Neural progenitor cell (in vitro differentiated cells): ENCODE measurements at regions not wholly inside any gene's neighbourhood (a gene's known extent, or its start where the extent isn't known, plus 50 kb on each side); places are given as distances from the start of the nearest gene placed in this dataset.

ENCODE experiments used
- EZH2phosphoT487 ChIP-seq: fragments of 200-600 bp; sonication (generic); IDR thresholded peaks from 2 replicates; pipeline ENCODE4 v1.6.1; 2017; ENCODE audit warnings: antibody characterized with exemption
- TF ChIP-seq, protein P1 (sequence below): fragments of 200-600 bp; sonication (generic); IDR thresholded peaks from 2 replicates; pipeline ENCODE4 v1.5.1; 2017; ENCODE audit warnings: antibody characterized with exemption, mild to moderate bottlenecking

DNA sequence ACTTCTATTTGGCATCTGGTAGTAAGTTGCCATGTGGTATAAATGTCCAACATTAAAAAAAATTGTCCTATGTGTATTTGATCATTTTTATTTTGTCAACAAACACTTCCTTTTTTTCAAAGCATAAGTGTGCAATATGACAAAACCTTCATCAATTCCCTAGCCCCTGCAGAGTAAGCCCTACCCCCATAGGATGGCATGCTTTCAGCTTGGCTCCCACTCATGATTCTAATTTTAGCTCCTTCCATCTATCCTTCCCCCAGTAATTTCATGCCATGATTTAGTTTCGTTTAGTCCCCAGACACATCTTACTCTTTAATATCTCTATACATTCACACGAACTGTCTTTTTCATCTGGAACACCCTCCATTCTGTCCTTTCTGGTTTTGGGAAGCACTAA, 250.6 kb upstream of the RAG2 start:
- TF ChIP-seq EZH2phosphoT487, result no peak
- TF ChIP-seq, protein P1, sequence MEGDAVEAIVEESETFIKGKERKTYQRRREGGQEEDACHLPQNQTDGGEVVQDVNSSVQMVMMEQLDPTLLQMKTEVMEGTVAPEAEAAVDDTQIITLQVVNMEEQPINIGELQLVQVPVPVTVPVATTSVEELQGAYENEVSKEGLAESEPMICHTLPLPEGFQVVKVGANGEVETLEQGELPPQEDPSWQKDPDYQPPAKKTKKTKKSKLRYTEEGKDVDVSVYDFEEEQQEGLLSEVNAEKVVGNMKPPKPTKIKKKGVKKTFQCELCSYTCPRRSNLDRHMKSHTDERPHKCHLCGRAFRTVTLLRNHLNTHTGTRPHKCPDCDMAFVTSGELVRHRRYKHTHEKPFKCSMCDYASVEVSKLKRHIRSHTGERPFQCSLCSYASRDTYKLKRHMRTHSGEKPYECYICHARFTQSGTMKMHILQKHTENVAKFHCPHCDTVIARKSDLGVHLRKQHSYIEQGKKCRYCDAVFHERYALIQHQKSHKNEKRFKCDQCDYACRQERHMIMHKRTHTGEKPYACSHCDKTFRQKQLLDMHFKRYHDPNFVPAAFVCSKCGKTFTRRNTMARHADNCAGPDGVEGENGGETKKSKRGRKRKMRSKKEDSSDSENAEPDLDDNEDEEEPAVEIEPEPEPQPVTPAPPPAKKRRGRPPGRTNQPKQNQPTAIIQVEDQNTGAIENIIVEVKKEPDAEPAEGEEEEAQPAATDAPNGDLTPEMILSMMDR, result no peak
